ENCODE measurements at regions not wholly inside any gene's neighbourhood (a gene's known extent, or its start where the extent isn't known, plus 50 kb on each side); places are given as distances from the start of the nearest gene placed in this dataset.

DNA sequence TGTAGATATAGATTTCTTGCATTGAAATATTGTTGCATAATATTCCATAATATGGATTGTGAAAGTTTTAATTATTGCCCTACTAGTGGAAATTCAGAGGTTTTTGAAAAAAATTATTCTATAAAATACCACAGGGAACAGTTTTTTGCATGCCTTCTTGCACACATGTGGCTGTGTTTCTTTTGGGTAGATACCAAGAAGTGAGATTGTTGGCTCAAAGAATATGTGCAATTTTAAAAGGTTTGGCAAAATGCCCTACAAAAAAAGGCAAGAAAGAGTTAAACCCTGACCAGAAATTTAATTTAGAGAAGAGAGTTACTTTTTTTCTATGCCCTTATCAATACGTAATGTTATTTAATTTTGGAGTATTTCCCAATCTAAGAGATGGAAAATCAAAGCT is 270.8 kb upstream of the DAPK1 start:
- no peak overlapping the region for H3K4me3 Mint-ChIP-seq (ENCODE audit: unreplicated experiment)
- no peaks in the 10 kb centered on the region for H3K9me3 Mint-ChIP-seq (ENCODE audit: unreplicated experiment)
- TF ChIP-seq, protein P1, sequence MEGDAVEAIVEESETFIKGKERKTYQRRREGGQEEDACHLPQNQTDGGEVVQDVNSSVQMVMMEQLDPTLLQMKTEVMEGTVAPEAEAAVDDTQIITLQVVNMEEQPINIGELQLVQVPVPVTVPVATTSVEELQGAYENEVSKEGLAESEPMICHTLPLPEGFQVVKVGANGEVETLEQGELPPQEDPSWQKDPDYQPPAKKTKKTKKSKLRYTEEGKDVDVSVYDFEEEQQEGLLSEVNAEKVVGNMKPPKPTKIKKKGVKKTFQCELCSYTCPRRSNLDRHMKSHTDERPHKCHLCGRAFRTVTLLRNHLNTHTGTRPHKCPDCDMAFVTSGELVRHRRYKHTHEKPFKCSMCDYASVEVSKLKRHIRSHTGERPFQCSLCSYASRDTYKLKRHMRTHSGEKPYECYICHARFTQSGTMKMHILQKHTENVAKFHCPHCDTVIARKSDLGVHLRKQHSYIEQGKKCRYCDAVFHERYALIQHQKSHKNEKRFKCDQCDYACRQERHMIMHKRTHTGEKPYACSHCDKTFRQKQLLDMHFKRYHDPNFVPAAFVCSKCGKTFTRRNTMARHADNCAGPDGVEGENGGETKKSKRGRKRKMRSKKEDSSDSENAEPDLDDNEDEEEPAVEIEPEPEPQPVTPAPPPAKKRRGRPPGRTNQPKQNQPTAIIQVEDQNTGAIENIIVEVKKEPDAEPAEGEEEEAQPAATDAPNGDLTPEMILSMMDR (IDR thresholded peaks at IDR 0.05; ENCODE audit: unreplicated experiment): no peak
- DNase-seq (ENCODE audit: low spot score): no peak
- H3K36me3 Mint-ChIP-seq (ENCODE audit: low read depth, unreplicated experiment): no peaks in the 10 kb centered on the region
- H3K27ac Mint-ChIP-seq (ENCODE audit: unreplicated experiment): no peak overlapping the region
- peaks cover 10% of the 10 kb centered on the region for H3K4me1 Mint-ChIP-seq (ENCODE audit: unreplicated experiment)
- peaks cover 3% of the 10 kb centered on the region for H3K27me3 Mint-ChIP-seq (ENCODE audit: unreplicated experiment)

DNA sequence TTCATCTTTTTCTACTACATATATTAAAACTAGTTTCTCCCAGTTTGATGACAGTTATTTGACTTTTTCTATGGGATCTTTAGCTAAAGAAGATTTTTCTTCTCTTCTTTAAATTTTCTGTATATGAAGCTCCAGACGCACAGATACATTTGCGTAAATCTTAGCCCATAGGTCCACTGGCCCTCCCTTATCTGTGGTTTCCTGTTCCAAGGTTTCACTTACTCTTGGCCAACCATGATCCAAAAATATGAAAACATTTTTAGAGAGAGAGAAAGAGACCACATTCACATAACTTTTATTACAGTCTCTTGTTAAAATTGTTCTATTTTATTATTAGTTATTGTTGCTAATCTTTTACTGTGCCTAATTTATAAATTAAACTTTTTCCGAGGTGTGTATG is 270.2 kb upstream of the DAPK1 start:
- TF ChIP-seq, protein P1 (IDR thresholded peaks at IDR 0.05; ENCODE audit: unreplicated experiment): no peak
- no peak overlapping the region for H3K27ac Mint-ChIP-seq (ENCODE audit: unreplicated experiment)
- no peaks in the 10 kb centered on the region for H3K9me3 Mint-ChIP-seq (ENCODE audit: unreplicated experiment)
- H3K4me1 Mint-ChIP-seq (ENCODE audit: unreplicated experiment): peaks cover 10% of the 10 kb centered on the region
- no peak for DNase-seq (ENCODE audit: low spot score)
- H3K27me3 Mint-ChIP-seq (ENCODE audit: unreplicated experiment): peaks cover 3% of the 10 kb centered on the region
- no peaks in the 10 kb centered on the region for H3K36me3 Mint-ChIP-seq (ENCODE audit: low read depth, unreplicated experiment)
- H3K4me3 Mint-ChIP-seq (ENCODE audit: unreplicated experiment): no peak overlapping the region

DNA sequence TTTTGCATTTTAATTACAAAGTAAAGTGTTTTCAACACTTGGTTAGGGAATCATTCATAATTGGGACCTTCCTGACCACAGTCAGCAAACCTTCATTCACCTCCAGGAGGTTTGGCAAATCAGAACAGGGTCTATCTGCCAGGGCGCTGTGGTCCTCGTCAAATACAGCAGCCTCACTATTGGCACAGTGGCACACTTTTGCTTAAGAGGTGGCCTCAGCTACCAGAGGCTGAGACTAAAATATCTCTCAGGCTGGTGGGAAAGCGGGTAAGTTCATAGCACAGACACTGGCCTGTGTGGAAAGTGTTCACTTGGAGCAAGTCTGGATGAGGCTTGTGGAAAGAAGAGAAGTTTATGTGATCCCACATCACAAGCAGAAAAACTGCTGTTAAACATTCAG is 268.6 kb upstream of the DAPK1 start:
- H3K4me1 Mint-ChIP-seq (ENCODE audit: unreplicated experiment): no peaks in the 10 kb centered on the region
- DNase-seq (ENCODE audit: low spot score): no peak
- H3K27me3 Mint-ChIP-seq (ENCODE audit: unreplicated experiment): no peaks in the 10 kb centered on the region
- no peaks in the 10 kb centered on the region for H3K36me3 Mint-ChIP-seq (ENCODE audit: low read depth, unreplicated experiment)
- H3K4me3 Mint-ChIP-seq (ENCODE audit: unreplicated experiment): no peak overlapping the region
- H3K27ac Mint-ChIP-seq (ENCODE audit: unreplicated experiment): no peak overlapping the region
- TF ChIP-seq, protein P1 (IDR thresholded peaks at IDR 0.05; ENCODE audit: unreplicated experiment): no peak
- no peaks in the 10 kb centered on the region for H3K9me3 Mint-ChIP-seq (ENCODE audit: unreplicated experiment)

DNA sequence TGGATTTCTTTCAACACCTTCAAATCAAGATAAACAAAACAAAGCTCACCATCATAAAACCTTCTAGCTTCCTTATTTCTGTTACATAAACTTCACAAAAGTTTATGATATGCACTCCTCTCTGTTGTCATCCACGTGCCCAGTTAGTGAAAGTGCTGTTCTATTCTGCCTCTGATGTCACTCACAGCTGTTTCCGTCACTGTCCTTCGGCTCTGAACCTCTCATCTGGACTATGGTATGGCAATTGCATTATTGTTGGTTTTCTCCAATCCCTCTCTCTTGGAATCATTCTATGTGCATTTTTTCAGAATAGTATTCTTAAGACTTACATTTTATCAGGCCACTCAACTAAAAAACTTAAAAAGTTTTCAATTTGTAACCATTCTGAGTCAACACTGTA is 264.2 kb upstream of the DAPK1 start:
- TF ChIP-seq, protein P1 (IDR thresholded peaks at IDR 0.05; ENCODE audit: unreplicated experiment): no peak

DNA sequence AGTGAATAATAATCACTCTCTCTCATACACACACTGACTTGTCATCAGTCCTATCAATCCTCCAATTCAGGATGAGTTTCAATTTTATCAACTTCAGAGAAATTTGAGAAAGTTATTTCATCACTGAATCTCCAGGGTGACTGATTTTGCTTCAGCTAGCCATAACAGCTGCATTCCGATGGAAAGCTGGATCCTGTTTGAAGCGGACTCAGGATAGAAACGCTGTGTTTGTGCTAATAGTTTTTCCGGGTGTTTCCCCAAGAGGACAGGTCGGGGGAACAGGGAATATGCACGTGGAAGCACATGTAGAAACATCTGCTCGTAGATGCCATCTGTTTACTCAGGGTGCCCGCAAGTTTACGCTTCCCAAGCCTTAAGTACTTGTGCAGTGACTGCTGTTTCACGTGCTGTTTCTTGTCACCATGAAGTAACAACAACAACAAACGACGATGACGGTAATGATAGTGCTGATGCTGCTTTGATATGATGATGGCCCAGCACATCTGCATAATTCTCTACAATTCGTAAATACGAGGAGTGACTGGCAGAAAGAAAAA is 263.7 kb upstream of the DAPK1 start:
- H3K4me3 Mint-ChIP-seq (ENCODE audit: unreplicated experiment): no peak overlapping the region
- H3K9me3 Mint-ChIP-seq (ENCODE audit: unreplicated experiment): no peaks in the 10 kb centered on the region
- DNase-seq (ENCODE audit: low spot score): no peak
- no peaks in the 10 kb centered on the region for H3K36me3 Mint-ChIP-seq (ENCODE audit: low read depth, unreplicated experiment)
- H3K27ac Mint-ChIP-seq (ENCODE audit: unreplicated experiment): no peak overlapping the region
- H3K27me3 Mint-ChIP-seq (ENCODE audit: unreplicated experiment): no peaks in the 10 kb centered on the region
- TF ChIP-seq, protein P1 (IDR thresholded peaks at IDR 0.05; ENCODE audit: unreplicated experiment): no peak
- H3K4me1 Mint-ChIP-seq (ENCODE audit: unreplicated experiment): no peaks in the 10 kb centered on the region

More for the DNA sequence above, 264.2 kb upstream of the DAPK1 start:
- H3K9me3 Mint-ChIP-seq (ENCODE audit: unreplicated experiment): no peaks in the 10 kb centered on the region
- H3K27ac Mint-ChIP-seq (ENCODE audit: unreplicated experiment): no peak overlapping the region
- H3K36me3 Mint-ChIP-seq (ENCODE audit: low read depth, unreplicated experiment): no peaks in the 10 kb centered on the region
- H3K4me1 Mint-ChIP-seq (ENCODE audit: unreplicated experiment): no peaks in the 10 kb centered on the region
- no peak overlapping the region for H3K4me3 Mint-ChIP-seq (ENCODE audit: unreplicated experiment)
- no peak for DNase-seq (ENCODE audit: low spot score)
- no peaks in the 10 kb centered on the region for H3K27me3 Mint-ChIP-seq (ENCODE audit: unreplicated experiment)
